MCF 10A (cell line): ENCODE measurements at regions not wholly inside any gene's neighbourhood (a gene's known extent, or its start where the extent isn't known, plus 50 kb on each side); places are given as distances from the start of the nearest gene placed in this dataset.

ENCODE experiments used
- BruUV-seq: library from RNA; stranded (reverse); fragments of 400-500 nt; replicated peaks from 2 replicates; lab custom pipeline; 2021; lab: Mats Ljungman, UMichigan
- CTCF ChIA-PET: fragments of 300-600 bp; sonication (Branson Sonifier 250); formaldehyde crosslinking; extraction: SDS; loops from one replicate; lab custom pipeline; 2021; ENCODE audit warnings: antibody characterized with exemption, inconsistent platforms; lab: Yijun Ruan, JAX
- POLR2A ChIA-PET: fragments of 300-600, 350-650 bp; sonication (Branson Sonifier 250); formaldehyde crosslinking; extraction: SDS; loops from one replicate; lab custom pipeline; 2020; ENCODE audit warnings: antibody characterized with exemption, inconsistent platforms; lab: Yijun Ruan, JAX
- DNase-seq: peaks from one replicate; pipeline ENCODE4 v3.0.0-alpha.2; 2018; ENCODE audit not compliant: unreplicated experiment
- H3K27ac Mint-ChIP-seq: one replicate; pipeline ENCODE4 v1.8.0; 2022; ENCODE audit warnings: mild to moderate bottlenecking, low read depth, mixed read lengths; ENCODE audit not compliant: unreplicated experiment
- H3K27me3 Mint-ChIP-seq: one replicate; pipeline ENCODE4 v1.8.0; 2022; ENCODE audit warnings: mixed read lengths; ENCODE audit not compliant: insufficient read depth, unreplicated experiment
- H3K36me3 Mint-ChIP-seq: one replicate; pipeline ENCODE4 v1.8.0; 2022; ENCODE audit warnings: mild to moderate bottlenecking, moderate library complexity, mixed read lengths; ENCODE audit not compliant: insufficient read depth, unreplicated experiment
- H3K4me1 Mint-ChIP-seq: one replicate; pipeline ENCODE4 v1.8.0; 2022; ENCODE audit warnings: mixed read lengths; ENCODE audit not compliant: insufficient read depth, unreplicated experiment
- H3K4me3 Mint-ChIP-seq: one replicate; pipeline ENCODE4 v1.8.0; 2022; ENCODE audit warnings: mild to moderate bottlenecking, moderate library complexity, mixed read lengths; ENCODE audit not compliant: unreplicated experiment
- H3K9me3 Mint-ChIP-seq: one replicate; pipeline ENCODE4 v1.8.0; 2022; ENCODE audit warnings: mixed read lengths; ENCODE audit not compliant: unreplicated experiment
- CTCF ChIP-seq: fragments of 200-600 bp; IDR thresholded peaks from one replicate; pipeline ENCODE4 v1.8.0; 2022; ENCODE audit warnings: antibody characterized with exemption, mild to moderate bottlenecking; ENCODE audit not compliant: unreplicated experiment
- intact Hi-C: fragments of 100-400 bp; cut with micrococcal nuclease; formaldehyde crosslinking; loops from 2 replicates; pipeline ENCODE4 v1.14.1; 2022

DNA sequence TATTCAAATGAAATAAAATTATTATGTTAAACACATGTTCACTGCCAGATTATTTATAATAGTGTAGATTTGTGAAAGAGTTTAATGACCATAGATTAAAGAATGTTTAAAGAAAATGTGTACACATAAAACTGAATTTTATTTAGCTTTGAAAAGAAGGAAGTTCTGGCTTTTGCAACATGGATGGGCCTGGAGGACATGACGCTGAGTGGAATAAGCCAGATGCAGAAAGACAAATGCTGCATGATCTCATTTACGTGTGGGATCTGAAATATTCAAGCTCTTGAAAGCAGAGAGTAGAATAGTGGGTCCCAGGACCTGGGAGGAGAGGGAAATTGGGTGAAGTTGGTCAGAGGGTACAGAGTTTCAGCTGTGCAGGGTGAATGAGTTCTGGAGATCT lies 1261.2 kb downstream of the TMEM121 start:
- peaks cover 6% of the 10 kb centered on the region for H3K36me3 Mint-ChIP-seq
- TF ChIP-seq CTCF: no peak
- H3K27ac Mint-ChIP-seq: no peak overlapping the region
- POLR2A ChIA-PET: no interaction called here
- peaks cover 40% of the 10 kb centered on the region for H3K27me3 Mint-ChIP-seq
- no peak overlapping the region for H3K4me3 Mint-ChIP-seq
- no peaks in the 10 kb centered on the region for H3K4me1 Mint-ChIP-seq
- BruUV-seq: no TSS peak
- CTCF ChIA-PET: no interaction called here
- DNase-seq: no peak
- H3K9me3 Mint-ChIP-seq: peaks cover 7% of the 10 kb centered on the region
- intact Hi-C loops: no loop called here

DNA sequence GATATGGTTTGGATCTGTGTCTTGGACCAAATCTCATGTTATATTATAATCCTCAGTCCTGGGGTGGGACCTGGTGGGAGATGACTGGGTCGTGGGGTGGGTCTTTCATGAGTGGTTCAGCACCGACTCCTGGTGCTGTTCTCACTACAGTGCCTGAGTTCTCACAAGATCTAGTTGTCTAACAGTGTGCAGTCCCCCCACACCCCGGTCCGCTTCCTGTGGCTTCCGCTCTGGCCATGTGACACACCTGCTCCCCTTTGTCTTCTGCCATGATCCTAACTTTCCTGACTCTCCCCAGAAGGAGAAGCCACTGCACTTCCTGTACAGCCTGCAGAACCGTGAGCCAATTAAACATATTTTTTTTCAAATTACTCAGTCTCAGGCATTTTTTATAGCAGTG lies 1262.2 kb downstream of the TMEM121 start:
- Mint-ChIP-seq H3K9me3 (no peaks in the 10 kb centered on the region), H3K4me1 (no peaks in the 10 kb centered on the region), H3K27me3 (peaks cover 41% of the 10 kb centered on the region), H3K36me3 (no peaks in the 10 kb centered on the region), H3K4me3 (no peak overlapping the region), H3K27ac (no peak overlapping the region)
- no peak for TF ChIP-seq CTCF
- DNase-seq: no peak
- ChIA-PET POLR2A (no interaction called here), CTCF (no interaction called here)
- BruUV-seq: no TSS peak
- intact Hi-C loops: no loop called here

DNA sequence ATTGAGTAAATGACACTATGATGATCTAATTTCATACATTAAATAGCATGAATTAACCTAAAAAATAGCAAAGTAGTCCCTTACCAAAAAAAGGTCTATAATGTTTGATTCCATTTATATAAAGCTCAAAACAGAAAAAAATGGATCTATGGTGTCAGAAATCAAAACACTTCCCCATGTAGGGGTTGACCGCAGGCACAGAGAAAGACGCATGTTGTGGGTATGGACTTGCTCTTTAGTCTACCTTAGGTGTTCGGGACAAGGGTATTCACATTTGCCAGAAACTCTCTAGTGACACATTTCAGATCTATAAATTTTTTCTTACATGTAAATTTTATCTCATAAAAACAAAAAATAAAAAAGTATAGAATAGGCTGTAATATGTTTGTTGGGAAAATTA lies 1262.9 kb downstream of the TMEM121 start:
- no peak for TF ChIP-seq CTCF
- Mint-ChIP-seq H3K4me1 (no peaks in the 10 kb centered on the region), H3K27ac (no peak overlapping the region), H3K9me3 (no peaks in the 10 kb centered on the region), H3K27me3 (peaks cover 49% of the 10 kb centered on the region), H3K4me3 (no peak overlapping the region), H3K36me3 (no peaks in the 10 kb centered on the region)
- no TSS peak for BruUV-seq
- no peak for DNase-seq
- intact Hi-C loops: no loop called here
- ChIA-PET POLR2A (interaction anchor here (1.9 kb wide), 1 partner anchor 55 kb away, joined by 4 read pairs; no protein-coding TSS in a partner anchor), CTCF (interaction anchor here (0.6 to 3.2 kb wide), 7 partner anchors 14 to 250 kb away, joined by 3 to 16 read pairs (median 5); no protein-coding TSS in a partner anchor)

DNA sequence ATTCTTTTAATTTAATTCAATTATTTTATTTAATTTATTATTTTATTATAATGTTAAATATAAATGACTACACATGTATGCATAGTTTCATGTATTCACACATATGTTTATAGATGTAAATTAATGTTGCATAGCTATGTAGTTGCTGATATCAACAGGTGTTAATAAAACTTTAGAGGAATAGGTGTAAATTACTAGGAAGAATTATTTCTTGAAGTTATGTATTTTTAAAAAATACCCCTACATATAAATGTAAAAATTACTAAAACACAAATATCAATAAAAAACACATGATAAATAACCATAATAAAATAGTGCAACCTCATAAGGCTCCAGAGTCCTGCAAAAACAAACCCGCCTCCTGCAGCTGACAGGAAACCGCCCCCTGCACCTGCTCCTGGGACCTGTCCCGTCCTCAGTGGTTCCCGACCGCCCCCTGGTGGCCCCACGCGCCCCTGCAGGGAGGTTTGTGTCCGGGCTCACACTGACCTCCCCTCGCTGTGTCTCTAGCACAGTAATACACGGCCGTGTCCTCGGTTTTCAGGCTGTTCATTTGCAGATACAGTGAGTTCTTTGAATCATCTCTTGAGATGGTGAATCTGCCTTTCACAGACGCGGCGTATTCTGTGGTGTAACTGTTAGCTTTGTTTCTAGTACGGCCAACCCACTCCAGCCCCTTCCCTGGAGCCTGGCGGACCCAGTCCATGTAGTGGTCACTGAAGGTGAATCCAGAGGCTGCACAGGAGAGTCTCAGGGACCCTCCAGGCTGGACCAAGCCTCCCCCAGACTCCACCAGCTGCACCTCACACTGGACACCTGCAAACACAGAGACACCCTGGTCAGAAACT lies 1264.0 kb downstream of the TMEM121 start:
- Mint-ChIP-seq H3K4me3 (no peak overlapping the region), H3K9me3 (no peaks in the 10 kb centered on the region), H3K27ac (no peak overlapping the region), H3K4me1 (no peaks in the 10 kb centered on the region), H3K36me3 (no peaks in the 10 kb centered on the region), H3K27me3 (peaks cover 56% of the 10 kb centered on the region)
- intact Hi-C loops: no loop called here
- no TSS peak for BruUV-seq
- DNase-seq: peak; percentile 69
- CTCF ChIA-PET: interaction anchor here (0.6 to 3.2 kb wide), 17 partner anchors 9 to 96 kb away, joined by 3 to 16 read pairs (median 3); no protein-coding TSS in a partner anchor
- POLR2A ChIA-PET: interaction anchor here (0.8 to 1.9 kb wide), 3 partner anchors 10 to 82 kb away, joined by 3 to 4 read pairs (median 4); no protein-coding TSS in a partner anchor
- peak; percentile 90 for TF ChIP-seq CTCF
